Lower lobe of right lung (tissue), 2 donors: ENCODE measurements at regions not wholly inside any gene's neighbourhood (a gene's known extent, or its start where the extent isn't known, plus 50 kb on each side); places are given as distances from the start of the nearest gene placed in this dataset.

Experiments
- ATAC-seq, 2 donors: fragments of 200-7000 bp; cut with Tn5 transposase; one replicate each; pipeline ENCODE4 v1.9.1; 2020 to 2022; ENCODE audit warnings: mild to moderate bottlenecking in 2 of 2, moderate library complexity in 2 of 2
- DNase-seq: peaks from one replicate; pipeline ENCODE4 v3.0.0-alpha.2; 2020
- H3K27ac ChIP-seq: fragments of 200-600 bp; one replicate; pipeline ENCODE4 v1.8.0; 2022
- H3K27me3 ChIP-seq: fragments of 200-600 bp; one replicate; pipeline ENCODE4 v1.8.0; 2022; ENCODE audit warnings: low read depth
- H3K36me3 ChIP-seq: fragments of 200-600 bp; one replicate; pipeline ENCODE4 v1.8.0; 2022; ENCODE audit warnings: mild to moderate bottlenecking
- H3K4me1 ChIP-seq: fragments of 200-600 bp; one replicate; pipeline ENCODE4 v1.8.0; 2022
- H3K4me3 ChIP-seq: fragments of 200-600 bp; one replicate; pipeline ENCODE4 v1.8.0; 2022; ENCODE audit warnings: mild to moderate bottlenecking
- H3K9me3 ChIP-seq: fragments of 200-600 bp; one replicate; pipeline ENCODE4 v1.8.0; 2022
- intact Hi-C: fragments of 100-400 bp; cut with DNase I; formaldehyde crosslinking; loops from one replicate; pipeline ENCODE4 v1.11.0; 2022
- TF ChIP-seq, protein P1 (sequence below): fragments of 200-600 bp; IDR thresholded peaks from one replicate; pipeline ENCODE4 v1.8.0; 2022; ENCODE audit warnings: antibody characterized with exemption, mild to moderate bottlenecking
- donor health status: DM: no; HTN: yes; CAD: no; lungs with severe emphysema.

DNA sequence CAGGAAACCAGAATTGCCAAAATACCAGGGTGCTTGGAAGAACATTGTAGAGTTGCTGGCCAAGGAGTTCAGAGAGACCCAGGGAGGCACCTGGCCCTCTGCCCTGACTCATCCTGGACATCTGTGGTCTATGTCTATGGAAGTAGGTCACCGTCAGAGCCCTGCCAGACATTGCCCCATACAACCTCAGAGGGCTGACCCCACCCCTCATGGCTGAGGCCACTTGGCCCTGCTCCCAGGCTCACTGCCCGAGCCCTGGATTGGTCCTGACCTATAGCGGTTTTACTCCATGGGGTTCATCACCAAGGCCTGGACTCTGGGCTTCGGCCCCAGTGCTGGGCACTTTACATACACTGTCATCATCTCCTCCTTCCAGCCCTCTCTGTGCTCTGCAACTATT is 233.1 kb downstream of the PTPRU start:
- Histone ChIP-seq H3K27ac (no peak overlapping the region), H3K4me1 (no peaks in the 10 kb centered on the region), H3K27me3 (peaks cover 14% of the 10 kb centered on the region), H3K4me3 (no peak overlapping the region), H3K36me3 (no peaks in the 10 kb centered on the region), H3K9me3 (no peaks in the 10 kb centered on the region)
- ATAC-seq (peak in 1 of 2 donors; percentile 38), DNase-seq (no peak)
- intact Hi-C loops, result no loop called here
- TF ChIP-seq, protein P1, sequence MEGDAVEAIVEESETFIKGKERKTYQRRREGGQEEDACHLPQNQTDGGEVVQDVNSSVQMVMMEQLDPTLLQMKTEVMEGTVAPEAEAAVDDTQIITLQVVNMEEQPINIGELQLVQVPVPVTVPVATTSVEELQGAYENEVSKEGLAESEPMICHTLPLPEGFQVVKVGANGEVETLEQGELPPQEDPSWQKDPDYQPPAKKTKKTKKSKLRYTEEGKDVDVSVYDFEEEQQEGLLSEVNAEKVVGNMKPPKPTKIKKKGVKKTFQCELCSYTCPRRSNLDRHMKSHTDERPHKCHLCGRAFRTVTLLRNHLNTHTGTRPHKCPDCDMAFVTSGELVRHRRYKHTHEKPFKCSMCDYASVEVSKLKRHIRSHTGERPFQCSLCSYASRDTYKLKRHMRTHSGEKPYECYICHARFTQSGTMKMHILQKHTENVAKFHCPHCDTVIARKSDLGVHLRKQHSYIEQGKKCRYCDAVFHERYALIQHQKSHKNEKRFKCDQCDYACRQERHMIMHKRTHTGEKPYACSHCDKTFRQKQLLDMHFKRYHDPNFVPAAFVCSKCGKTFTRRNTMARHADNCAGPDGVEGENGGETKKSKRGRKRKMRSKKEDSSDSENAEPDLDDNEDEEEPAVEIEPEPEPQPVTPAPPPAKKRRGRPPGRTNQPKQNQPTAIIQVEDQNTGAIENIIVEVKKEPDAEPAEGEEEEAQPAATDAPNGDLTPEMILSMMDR, result no peak

DNA sequence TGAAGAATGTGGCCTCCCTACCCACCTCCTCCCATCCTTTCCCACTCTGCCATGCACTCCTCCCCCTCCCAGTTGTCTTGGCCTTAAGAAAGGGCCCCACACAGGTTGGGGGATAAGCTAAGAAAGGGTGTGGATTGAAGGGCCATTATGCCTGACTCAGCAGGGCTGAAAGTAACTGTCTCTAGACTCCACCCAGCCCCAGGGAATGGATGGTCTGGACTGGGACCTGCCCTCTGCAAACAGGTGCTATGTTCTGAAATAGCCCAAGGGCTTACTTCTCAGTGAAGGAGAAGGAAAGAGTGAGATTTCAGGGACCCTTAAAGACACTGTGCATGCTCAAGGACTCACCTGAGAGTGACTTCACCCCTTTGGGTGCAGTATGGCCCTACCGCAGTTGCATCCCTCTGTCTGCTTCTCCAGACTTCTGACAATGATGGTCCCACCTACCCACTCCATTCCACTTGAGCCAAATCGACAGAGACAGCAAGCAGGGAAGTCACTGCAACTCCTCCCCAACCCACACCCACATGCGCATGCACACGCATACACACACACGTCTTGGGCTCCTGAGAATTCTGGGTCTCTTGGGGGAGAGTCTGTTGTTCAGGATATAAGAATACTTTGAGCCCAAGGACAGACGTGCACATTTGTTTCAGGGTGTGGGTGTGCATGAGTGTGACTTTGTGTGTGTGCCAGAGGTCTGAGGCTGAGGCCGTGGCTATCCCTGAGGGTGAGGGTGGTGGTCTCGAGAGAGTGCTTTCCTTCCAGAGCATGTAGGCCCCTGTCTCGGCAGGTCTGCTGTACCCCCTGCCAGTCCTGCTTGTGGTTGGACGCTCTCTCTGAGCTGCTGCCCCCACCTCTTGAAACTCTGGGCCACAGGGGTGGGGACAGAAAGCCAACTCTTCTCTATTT is 231.9 kb downstream of the PTPRU start:
- no peaks in the 10 kb centered on the region for H3K4me1 ChIP-seq
- no peak overlapping the region for H3K27ac ChIP-seq
- no peak overlapping the region for H3K4me3 ChIP-seq
- DNase-seq, result no peak
- H3K36me3 ChIP-seq, result no peaks in the 10 kb centered on the region
- no peaks in the 10 kb centered on the region for H3K9me3 ChIP-seq
- TF ChIP-seq, protein P1, result no peak
- intact Hi-C loops, result no loop called here
- no peak for ATAC-seq
- H3K27me3 ChIP-seq, result peaks cover 7% of the 10 kb centered on the region

DNA sequence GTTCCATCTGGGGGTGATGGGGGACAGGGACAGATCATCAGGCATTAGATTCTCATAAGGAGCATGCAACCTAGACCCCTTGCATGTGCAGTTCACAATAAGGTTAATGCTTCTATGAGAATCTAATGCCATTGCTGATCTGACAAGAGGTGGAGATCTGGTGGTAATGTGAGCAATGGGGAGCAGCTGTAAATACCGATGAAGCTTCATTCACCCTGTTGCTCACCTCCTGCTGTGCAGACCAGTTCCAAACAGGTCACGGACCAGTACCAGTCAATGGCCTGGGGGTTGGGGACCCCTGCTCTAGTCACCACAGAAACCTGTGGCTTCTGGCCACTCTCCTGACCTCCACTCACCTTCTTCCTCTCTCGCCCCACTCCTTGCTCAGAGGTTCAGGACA is 229.9 kb downstream of the PTPRU start:
- H3K27ac ChIP-seq, result no peak overlapping the region
- no peaks in the 10 kb centered on the region for H3K9me3 ChIP-seq
- ATAC-seq (no peak), DNase-seq (no peak)
- H3K4me1 ChIP-seq, result no peaks in the 10 kb centered on the region
- intact Hi-C loops, result no loop called here
- no peak overlapping the region for H3K4me3 ChIP-seq
- no peaks in the 10 kb centered on the region for H3K36me3 ChIP-seq
- H3K27me3 ChIP-seq, result peaks cover 7% of the 10 kb centered on the region
- TF ChIP-seq, protein P1, result no peak

DNA sequence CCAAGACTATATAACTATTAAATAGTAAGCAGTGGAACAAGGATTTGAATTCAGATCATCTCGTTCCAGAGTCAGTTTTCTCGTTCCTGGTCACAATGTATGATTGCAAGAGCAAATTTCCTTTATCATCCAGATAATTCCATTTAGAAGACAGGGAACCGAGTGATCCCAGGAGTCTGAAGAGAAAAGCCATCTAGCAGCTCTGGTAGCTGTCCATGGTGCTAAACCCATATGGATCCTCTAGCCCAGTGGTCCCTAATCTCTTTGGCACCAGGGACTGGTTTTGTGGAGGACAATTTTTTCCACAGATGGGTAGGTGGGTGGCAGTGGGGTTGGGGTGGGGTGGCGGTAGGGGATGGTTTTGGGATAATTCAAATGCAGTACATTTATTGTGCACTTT is 229.4 kb downstream of the PTPRU start:
- H3K4me3 ChIP-seq, result no peak overlapping the region
- no peak overlapping the region for H3K27ac ChIP-seq
- no peak for ATAC-seq
- H3K27me3 ChIP-seq, result peaks cover 5% of the 10 kb centered on the region
- H3K9me3 ChIP-seq, result no peaks in the 10 kb centered on the region
- TF ChIP-seq, protein P1, result no peak
- no peaks in the 10 kb centered on the region for H3K36me3 ChIP-seq
- no peaks in the 10 kb centered on the region for H3K4me1 ChIP-seq
- no peak for DNase-seq
- intact Hi-C loops, result no loop called here

DNA sequence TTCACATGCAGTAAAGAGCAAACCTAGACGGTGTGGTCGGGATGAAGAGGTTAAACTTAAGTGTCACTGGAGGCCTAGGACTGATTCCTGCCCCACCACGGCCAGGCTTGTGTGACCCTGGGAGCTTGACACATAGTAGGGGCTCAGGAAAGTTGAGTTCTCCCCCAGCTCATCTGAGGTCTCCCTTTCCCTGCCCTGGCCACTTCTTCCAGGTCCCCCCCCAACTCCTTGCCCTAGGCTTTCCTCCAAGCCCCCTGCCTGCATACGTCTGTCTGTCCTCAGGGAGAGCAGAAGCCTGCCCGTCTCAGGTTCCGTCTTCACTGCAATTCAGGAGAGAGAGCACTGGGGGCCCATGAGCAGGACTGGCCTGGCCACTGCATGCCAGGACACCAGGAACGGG is 225.8 kb downstream of the PTPRU start:
- DNase-seq (no peak), ATAC-seq (no peak)
- TF ChIP-seq, protein P1, result no peak
- Histone ChIP-seq H3K9me3 (no peaks in the 10 kb centered on the region), H3K36me3 (no peaks in the 10 kb centered on the region), H3K27ac (no peak overlapping the region), H3K27me3 (peaks cover 12% of the 10 kb centered on the region), H3K4me1 (no peaks in the 10 kb centered on the region), H3K4me3 (no peak overlapping the region)
- intact Hi-C loops, result no loop called here
